ENCODE measurements at regions not wholly inside any gene's neighbourhood (a gene's known extent, or its start where the extent isn't known, plus 50 kb on each side); places are given as distances from the start of the nearest gene placed in this dataset.

DNA sequence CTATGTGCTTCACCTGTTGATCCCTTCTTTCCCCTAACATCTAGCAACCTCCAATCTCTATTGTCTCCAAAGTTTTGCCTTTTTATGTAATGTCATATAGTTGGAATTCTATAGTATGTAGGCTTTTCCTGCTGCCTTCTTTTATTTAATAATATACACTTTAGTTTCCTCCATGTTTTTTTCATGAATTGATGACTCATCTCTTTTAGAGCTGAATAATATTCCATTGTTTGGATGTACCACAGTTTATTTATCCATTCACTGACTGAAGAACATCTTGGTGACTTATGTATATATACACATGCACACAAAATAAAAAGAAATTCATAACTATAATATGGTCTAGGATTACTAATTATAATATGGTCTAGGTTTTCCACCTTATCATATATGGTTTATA, 1314.2 kb downstream of the OTOL1 start:
- DNase-seq (ENCODE audit: low read depth), result no peak

GRCh38 chr3:162842549-162843216, 1346.1 kb downstream of the OTOL1 start:
- DNase-seq (ENCODE audit: low read depth), result peak; percentile 35

- DNase-seq (ENCODE audit: low read depth), result no peak
Observed at GRCh38 chr3:162845918-162846317, 1349.3 kb downstream of the OTOL1 start.

DNA sequence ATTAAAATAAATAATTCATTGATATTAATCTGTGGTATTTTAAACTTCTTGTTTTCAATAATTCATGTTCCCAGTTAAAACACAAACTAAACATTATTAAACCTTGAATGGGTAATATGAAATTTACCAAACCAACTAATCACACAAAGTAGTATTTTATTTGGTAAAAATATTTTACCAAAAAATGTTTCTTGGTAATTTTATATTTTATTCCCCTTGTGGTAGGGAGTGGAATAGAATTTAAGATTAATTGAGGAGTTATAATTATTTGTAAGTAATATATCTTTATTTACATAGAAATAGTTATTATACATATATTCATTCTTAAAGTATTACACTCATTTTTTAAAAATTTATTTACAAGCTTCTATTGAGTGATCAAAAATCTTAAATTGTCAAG, 1350.9 kb downstream of the OTOL1 start:
- DNase-seq (ENCODE audit: low read depth), result no peak

DNA sequence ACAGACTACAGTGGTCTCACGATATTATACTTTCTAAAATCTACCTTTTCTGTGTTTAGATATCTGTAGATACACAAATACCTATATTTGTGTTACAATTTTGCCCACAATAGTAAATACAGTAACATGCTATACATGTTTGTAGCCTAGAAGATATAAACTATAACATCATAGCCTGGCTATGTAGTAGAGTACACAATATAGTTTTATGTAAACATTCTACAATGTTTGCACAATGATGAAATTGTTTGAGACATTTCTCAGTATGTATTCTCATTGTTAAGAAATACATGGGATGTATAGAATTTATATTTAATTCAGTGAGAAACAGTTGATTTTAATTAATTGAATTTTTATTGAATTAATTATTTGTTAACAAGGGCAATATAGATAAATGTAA, 1367.0 kb downstream of the OTOL1 start:
- DNase-seq (ENCODE audit: low read depth), result no peak

DNA sequence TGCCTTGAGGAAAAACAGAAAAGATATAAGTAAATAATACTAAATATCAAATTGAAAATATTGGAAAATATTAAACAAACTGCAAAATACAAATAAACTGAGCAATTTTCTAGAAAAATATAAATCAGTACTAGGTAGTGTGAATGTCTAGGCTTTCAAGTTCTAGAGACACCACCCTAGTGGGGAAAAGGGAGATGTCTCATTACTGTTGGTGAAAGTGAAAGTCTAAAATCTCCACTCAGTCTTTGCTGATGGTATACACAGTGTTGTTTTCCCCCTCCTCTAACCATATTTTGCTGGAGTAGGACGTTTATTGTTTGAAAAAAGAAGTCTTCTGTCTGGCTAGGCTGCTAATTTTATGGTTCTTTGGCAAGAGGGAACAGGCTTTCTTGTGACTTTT, 1368.9 kb downstream of the OTOL1 start:
- DNase-seq (ENCODE audit: low read depth), result peak; percentile 11

GRCh38 chr3:162879021-162879562, 1382.5 kb downstream of the OTOL1 start:
- DNase-seq (ENCODE audit: low read depth), result no peak

GRCh38 chr3:162884373-162884772, 1387.8 kb downstream of the OTOL1 start:
- DNase-seq (ENCODE audit: low read depth), result no peak

DNA sequence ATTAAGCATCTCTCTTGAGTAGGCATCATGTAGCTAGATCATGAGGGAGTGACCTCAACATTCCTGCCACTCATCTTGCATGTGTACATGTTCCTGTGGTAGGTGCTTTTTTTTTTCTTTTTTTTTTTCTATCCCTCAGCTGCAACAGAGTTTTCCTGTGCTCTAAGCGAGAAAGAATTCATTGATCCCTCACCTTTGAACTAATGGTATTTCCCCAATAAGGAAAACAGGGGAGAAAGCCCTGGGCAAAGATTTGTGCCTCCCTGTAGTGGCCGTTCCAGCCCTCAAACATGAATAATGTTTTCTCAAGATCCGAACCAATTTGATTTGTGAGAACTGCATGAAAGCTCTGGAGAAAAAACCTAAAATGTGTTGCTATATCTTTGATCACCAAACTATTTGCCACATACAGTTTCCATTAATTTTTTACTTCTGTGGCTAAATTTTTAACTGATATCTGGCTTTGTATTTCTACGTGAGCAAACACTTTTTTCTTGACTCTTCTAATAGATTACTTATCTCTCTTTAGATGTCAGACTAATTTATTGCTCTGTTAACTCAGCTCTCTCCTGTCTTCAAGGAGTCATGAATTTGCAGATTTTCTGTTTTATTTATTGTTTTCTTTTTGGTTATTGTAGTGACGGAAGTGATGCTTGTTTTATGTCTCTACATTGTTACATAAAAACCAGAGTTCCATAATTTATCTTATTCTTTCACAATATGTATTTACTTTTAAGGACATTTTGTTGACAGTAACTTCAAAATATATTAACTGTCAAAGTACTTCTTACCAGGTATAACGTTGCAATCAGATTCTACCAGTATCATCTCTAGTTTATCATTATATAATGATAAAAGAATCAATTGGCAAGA, 1396.5 kb downstream of the OTOL1 start:
- no peak for DNase-seq (ENCODE audit: low read depth)

GRCh38 chr3:162897291-162897690, 1400.7 kb downstream of the OTOL1 start:
- DNase-seq (ENCODE audit: low read depth), result no peak

DNA sequence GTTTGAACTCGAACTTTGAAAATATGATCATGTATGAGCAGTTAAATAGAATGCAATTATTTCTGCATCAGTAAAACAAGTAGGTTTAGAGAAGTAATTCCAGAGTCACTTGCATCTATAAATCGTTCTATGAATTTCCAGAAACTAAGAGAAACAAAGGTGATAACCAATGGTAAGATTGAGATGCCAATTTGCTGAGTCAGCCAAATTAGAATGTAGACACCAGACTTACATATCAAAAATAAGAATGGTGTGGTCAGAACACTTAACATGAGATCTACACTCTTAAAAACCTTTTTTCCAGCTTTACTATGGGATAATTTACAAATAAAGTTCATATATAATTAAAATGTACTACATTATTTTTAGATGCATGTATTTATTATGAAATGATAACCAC, 1435.9 kb downstream of the OTOL1 start:
- no peak for DNase-seq (ENCODE audit: low read depth)

DNA sequence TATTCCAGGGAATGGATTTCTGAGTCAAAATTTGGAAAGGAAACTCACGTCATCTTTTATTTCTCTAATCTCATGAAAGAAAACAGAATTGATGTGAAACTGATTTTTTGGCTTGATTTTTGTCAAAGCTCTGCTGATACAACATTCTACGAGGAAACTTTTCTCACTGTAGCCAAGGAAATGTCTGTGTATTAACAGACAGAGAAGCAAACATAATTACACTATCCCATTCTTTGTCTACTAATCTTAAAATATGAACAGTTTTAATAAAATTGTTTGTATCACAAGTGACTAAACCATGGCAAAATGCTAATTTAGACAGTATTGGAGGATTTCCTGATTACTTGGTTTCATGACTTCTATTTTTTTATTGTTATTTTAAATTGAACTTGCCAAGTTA, 1437.0 kb downstream of the OTOL1 start:
- no peak for DNase-seq (ENCODE audit: low read depth)

GRCh38 chr3:162936706-162937105, 1440.1 kb downstream of the OTOL1 start:
- DNase-seq (ENCODE audit: low read depth), result no peak

DNA sequence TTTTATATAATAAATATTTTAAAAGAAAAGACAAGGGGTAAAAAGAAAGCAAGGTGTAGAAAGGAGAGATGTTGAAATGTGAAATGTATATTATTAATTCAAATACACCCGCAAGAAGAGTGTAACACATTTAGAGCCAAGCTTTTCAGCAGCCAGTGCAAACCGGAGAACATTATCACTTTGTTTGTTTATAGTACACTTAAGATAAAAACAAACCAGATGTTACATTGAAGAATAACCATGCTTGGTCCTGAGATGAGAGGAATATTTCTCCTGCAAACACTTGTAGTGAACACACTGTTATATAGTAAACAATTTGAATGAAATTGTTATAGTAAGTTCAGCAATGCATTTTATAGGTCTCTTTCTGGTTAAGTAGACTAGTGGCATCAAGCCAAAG, 1441.5 kb downstream of the OTOL1 start:
- DNase-seq (ENCODE audit: low read depth), result peak; percentile 13

GRCh38 chr3:162945626-162946025, 1449.0 kb downstream of the OTOL1 start:
- DNase-seq (ENCODE audit: low read depth), result no peak

- DNase-seq (ENCODE audit: low read depth), result no peak
Observed at GRCh38 chr3:162956711-162957110, 1460.1 kb downstream of the OTOL1 start.

DNA sequence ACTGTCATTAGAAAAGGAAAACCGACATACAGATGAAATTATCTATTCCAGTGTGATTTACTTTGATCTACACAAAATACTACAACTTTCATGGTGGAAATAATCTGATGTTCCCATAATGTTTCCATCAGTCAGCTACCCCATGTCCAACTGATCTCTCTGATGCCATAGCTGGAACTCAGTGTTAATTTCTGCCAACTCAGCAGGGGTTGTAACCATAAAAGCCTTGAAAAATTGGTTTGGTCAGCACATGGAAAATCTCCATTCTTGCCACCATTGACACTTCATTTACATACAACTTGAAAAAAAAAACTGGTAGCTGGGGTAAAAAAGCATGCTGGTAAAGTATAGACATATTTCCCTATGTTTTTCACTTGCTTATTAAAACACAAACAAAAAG, 1463.7 kb downstream of the OTOL1 start:
- no peak for DNase-seq (ENCODE audit: low read depth)

DNA sequence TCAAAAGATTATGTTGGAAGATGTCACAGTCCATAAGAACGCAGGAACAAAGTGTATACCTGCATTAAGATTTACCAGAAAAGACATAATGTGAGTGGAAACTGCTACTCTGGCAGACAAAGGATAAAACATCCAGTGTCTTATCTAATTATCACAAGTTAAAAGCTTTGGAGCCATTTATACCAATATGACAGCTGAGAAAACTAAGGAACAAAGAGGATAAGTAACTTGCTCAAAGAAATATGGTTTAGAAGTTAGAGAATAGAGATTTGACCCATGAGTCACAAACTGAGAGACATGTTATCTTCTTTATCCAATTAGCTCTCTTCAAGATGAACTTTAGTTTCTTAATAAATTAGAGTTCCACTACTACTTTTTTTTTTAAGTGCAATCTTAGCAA, 1473.7 kb downstream of the OTOL1 start:
- no peak for DNase-seq (ENCODE audit: low read depth)

GRCh38 chr3:162971715-162972114, 1475.1 kb downstream of the OTOL1 start:
- no peak for DNase-seq (ENCODE audit: low read depth)

GRCh38 chr3:162973428-162973917, 1476.9 kb downstream of the OTOL1 start:
- no peak for DNase-seq (ENCODE audit: low read depth)

DNA sequence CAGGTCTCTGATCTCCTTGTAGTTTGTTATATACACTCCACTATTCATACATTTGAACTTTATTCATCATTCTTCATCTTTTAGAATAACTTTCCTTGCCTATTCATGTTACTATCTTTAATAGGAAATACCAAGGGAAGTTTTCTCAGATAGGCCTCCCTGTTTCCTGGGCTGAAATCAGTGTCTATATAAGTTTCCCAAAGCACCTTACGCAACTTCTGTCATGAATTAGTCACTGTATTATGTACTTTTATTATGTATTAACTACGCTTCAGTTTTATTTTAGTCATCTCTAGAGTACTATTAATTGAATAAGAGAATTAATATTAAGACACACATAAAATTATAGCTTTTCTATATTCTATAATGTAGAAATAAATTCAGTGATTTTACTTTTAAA, 1481.5 kb downstream of the OTOL1 start:
- peak; percentile 83 for DNase-seq (ENCODE audit: low read depth)

GRCh38 chr3:162984746-162985145, 1488.1 kb downstream of the OTOL1 start:
- DNase-seq (ENCODE audit: low read depth), result no peak
